Neural cell (in vitro differentiated cells): ENCODE measurements at regions not wholly inside any gene's neighbourhood (a gene's known extent, or its start where the extent isn't known, plus 50 kb on each side); places are given as distances from the start of the nearest gene placed in this dataset.
"Not testable (repeated sequence)": the region's sequence is repeated elsewhere in the genome, so short reads cannot be mapped to it uniquely, and the experiment has no call there.

ENCODE experiments used
- H2AFZ ChIP-seq: fragments of 200-600, 300-800 bp; sonication (generic), shearing (Covaris generic); 2 replicates; pipeline ENCODE4 v1.6.0; 2014; ENCODE audit warnings: low read depth, mild to moderate bottlenecking, antibody characterized with exemption, low read length, moderate library complexity
- H3F3A ChIP-seq: fragments of 200-600 bp; shearing (Covaris generic); 2 replicates; pipeline ENCODE4 v1.6.1; 2016; ENCODE audit warnings: mild to moderate bottlenecking, moderate library complexity, mixed read lengths, antibody characterized with exemption, low read length; ENCODE audit not compliant: insufficient read depth, poor library complexity, severe bottlenecking
- H3K27ac ChIP-seq: fragments of 200-600, 300-800 bp; sonication (generic), shearing (Covaris generic); 2 replicates; pipeline ENCODE4 v1.5.1; 2014; ENCODE audit warnings: mild to moderate bottlenecking, low read length, moderate library complexity
- H3K27me3 ChIP-seq: fragments of 300-800, 200-600 bp; sonication (generic), shearing (Covaris generic); 2 replicates; pipeline ENCODE4 v1.6.0; 2014; ENCODE audit warnings: mild to moderate bottlenecking, low read depth, low read length, moderate library complexity; ENCODE audit not compliant: insufficient read depth
- H3K36me3 ChIP-seq: fragments of 300-800, 200-600 bp; sonication (generic), shearing (Covaris generic); 2 replicates; pipeline ENCODE4 v1.5.1; 2014; ENCODE audit warnings: mild to moderate bottlenecking, antibody characterized with exemption, low read length, moderate library complexity; ENCODE audit not compliant: insufficient read depth
- H3K4me2 ChIP-seq: fragments of 300-800, 200-600 bp; sonication (generic), shearing (Covaris generic); 2 replicates; pipeline ENCODE4 v1.6.0; 2014; ENCODE audit warnings: mild to moderate bottlenecking, low read length
- H3K4me3 ChIP-seq: fragments of 300-800, 200-600 bp; sonication (generic), shearing (Covaris generic); 2 replicates; pipeline ENCODE4 v1.5.1; 2014; ENCODE audit warnings: mild to moderate bottlenecking, low read length, moderate library complexity
- H3K79me2 ChIP-seq: fragments of 200-600 bp; shearing (Covaris generic); replicated peaks from 2 replicates; pipeline ENCODE4 v1.6.0; 2014; ENCODE audit warnings: mild to moderate bottlenecking, low read length, moderate library complexity; ENCODE audit not compliant: insufficient read depth
- H3K9ac ChIP-seq: fragments of 300-800, 200-600 bp; sonication (generic), shearing (Covaris generic); 2 replicates; pipeline ENCODE4 v1.6.1; 2016; ENCODE audit warnings: mild to moderate bottlenecking, low read length, mixed read lengths
- H3K9me2 ChIP-seq: fragments of 200-600 bp; shearing (Covaris generic); 2 replicates; pipeline ENCODE4 v1.6.1; 2016; ENCODE audit warnings: mild to moderate bottlenecking, low read length, mixed read lengths; ENCODE audit not compliant: insufficient read depth
- H3K9me3 ChIP-seq: fragments of 200-600, 300-800 bp; sonication (generic), shearing (Covaris generic); 2 replicates; pipeline ENCODE4 v1.6.1; 2016; ENCODE audit warnings: mild to moderate bottlenecking, mixed run types, low read length, moderate library complexity, mixed read lengths
- H4K20me1 ChIP-seq: fragments of 200-600 bp; shearing (Covaris generic); 2 replicates; pipeline ENCODE4 v1.6.1; 2016; ENCODE audit warnings: mild to moderate bottlenecking, mixed run types; ENCODE audit not compliant: insufficient read depth
- CTCF ChIP-seq: fragments of 450-650 bp; IDR thresholded peaks from 2 replicates; pipeline ENCODE4 v1.5.1; 2014; ENCODE audit warnings: antibody characterized with exemption, mild to moderate bottlenecking, moderate library complexity; ENCODE audit not compliant: poor library complexity, severe bottlenecking
- EP300 ChIP-seq: fragments of 450-650 bp; conservative IDR thresholded peaks from 2 replicates; pipeline ENCODE4 v1.6.1; 2014; ENCODE audit warnings: antibody characterized with exemption, mild to moderate bottlenecking, moderate library complexity; ENCODE audit not compliant: poor library complexity, severe bottlenecking
- EZH2 ChIP-seq: fragments of 200-600, 300-800 bp; shearing (Covaris generic), sonication (generic); IDR thresholded peaks from 2 replicates; pipeline ENCODE4 v1.6.1; 2014; ENCODE audit warnings: antibody characterized with exemption, low read length, borderline replicate concordance, mild to moderate bottlenecking; ENCODE audit not compliant: insufficient read depth, poor library complexity, severe bottlenecking
- MXI1 ChIP-seq: fragments of 450-650 bp; conservative IDR thresholded peaks from 2 replicates; pipeline ENCODE4 v1.6.1; 2014; ENCODE audit warnings: antibody characterized with exemption, mild to moderate bottlenecking; ENCODE audit not compliant: poor library complexity, severe bottlenecking
- POLR2AphosphoS5 ChIP-seq: IDR thresholded peaks from 2 replicates; pipeline ENCODE4 v1.6.1; 2012
- RAD21 ChIP-seq: fragments of 450-650 bp; conservative IDR thresholded peaks from 2 replicates; pipeline ENCODE4 v1.6.1; 2014; ENCODE audit warnings: antibody characterized with exemption, mild to moderate bottlenecking, moderate library complexity
- REST ChIP-seq: IDR thresholded peaks from 2 replicates; pipeline ENCODE4 v1.6.1; 2012; ENCODE audit warnings: borderline replicate concordance
- SMC3 ChIP-seq: fragments of 450-650 bp; conservative IDR thresholded peaks from 2 replicates; pipeline ENCODE4 v1.6.1; 2014; ENCODE audit warnings: antibody characterized with exemption, mild to moderate bottlenecking, moderate library complexity; ENCODE audit not compliant: poor library complexity
- TAF1 ChIP-seq: IDR thresholded peaks from 2 replicates; pipeline ENCODE4 v1.6.1; 2012; ENCODE audit warnings: low read depth

DNA sequence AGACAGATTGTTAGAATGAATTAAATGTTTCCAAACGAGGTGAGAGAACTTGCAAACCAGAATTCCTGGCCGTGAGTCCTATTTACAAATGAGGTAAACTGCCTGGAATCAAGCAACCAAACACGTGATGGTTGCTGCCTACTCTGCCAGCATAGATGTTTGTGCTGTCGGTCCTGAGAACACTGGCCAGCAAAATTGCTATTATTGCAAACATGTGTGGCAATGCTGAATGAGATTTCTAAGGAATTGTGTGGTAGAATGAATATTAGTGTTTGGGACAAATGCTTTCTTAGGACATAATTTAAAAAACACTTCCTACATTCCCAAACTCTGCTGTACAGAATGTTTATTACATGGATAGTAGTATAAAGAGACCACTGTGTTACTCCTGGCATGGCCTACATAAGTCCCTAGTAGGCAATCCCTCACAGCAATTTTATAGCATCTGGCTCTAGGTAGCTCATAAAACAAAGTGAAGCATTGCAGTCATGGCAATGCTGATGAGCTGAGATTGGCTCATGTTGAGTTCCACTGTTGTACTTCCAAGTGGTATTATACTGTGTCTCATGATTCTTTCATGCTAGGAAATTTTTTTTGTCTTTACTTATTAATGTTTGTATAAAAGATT is 605.2 kb upstream of the EPHA5 start:
- no peaks in the 10 kb centered on the region for H3K27me3 ChIP-seq
- no peaks in the 10 kb centered on the region for H4K20me1 ChIP-seq
- no peaks in the 10 kb centered on the region for H3K9me2 ChIP-seq
- H3K27ac ChIP-seq: no peak overlapping the region
- H3K4me2 ChIP-seq: no peak overlapping the region
- H2AFZ ChIP-seq: no peak overlapping the region
- no peaks in the 10 kb centered on the region for H3K9me3 ChIP-seq
- no peaks in the 10 kb centered on the region for H3F3A ChIP-seq
- no peaks in the 10 kb centered on the region for H3K79me2 ChIP-seq
- no peak overlapping the region for H3K9ac ChIP-seq
- no peaks in the 10 kb centered on the region for H3K36me3 ChIP-seq
- no peak overlapping the region for H3K4me3 ChIP-seq
- TF ChIP-seq REST: no peak
- TF ChIP-seq SMC3: no peak
- no peak for TF ChIP-seq CTCF
- no peak for TF ChIP-seq MXI1
- no peak for TF ChIP-seq EP300
- TF ChIP-seq POLR2AphosphoS5: no peak
- no peak for TF ChIP-seq EZH2
- no peak for TF ChIP-seq RAD21
- no peak for TF ChIP-seq TAF1

GRCh38 chr4:66273110-66273509 is 602.8 kb upstream of the EPHA5 start:
- no peak overlapping the region for H2AFZ ChIP-seq
- TF ChIP-seq REST (no peak), RAD21 (no peak), SMC3 (no peak), TAF1 (no peak), EZH2 (no peak), POLR2AphosphoS5 (no peak), CTCF (no peak), EP300 (no peak), MXI1 (no peak)
- no peaks in the 10 kb centered on the region for H3K9me2 ChIP-seq
- H3K27ac ChIP-seq: no peak overlapping the region
- no peaks in the 10 kb centered on the region for H3K27me3 ChIP-seq
- H3K9ac ChIP-seq: no peak overlapping the region
- H3F3A ChIP-seq: no peaks in the 10 kb centered on the region
- H3K4me2 ChIP-seq: no peak overlapping the region
- no peak overlapping the region for H3K4me3 ChIP-seq
- H3K36me3 ChIP-seq: no peaks in the 10 kb centered on the region
- H3K79me2 ChIP-seq: no peaks in the 10 kb centered on the region
- H3K9me3 ChIP-seq: no peaks in the 10 kb centered on the region
- no peaks in the 10 kb centered on the region for H4K20me1 ChIP-seq

DNA sequence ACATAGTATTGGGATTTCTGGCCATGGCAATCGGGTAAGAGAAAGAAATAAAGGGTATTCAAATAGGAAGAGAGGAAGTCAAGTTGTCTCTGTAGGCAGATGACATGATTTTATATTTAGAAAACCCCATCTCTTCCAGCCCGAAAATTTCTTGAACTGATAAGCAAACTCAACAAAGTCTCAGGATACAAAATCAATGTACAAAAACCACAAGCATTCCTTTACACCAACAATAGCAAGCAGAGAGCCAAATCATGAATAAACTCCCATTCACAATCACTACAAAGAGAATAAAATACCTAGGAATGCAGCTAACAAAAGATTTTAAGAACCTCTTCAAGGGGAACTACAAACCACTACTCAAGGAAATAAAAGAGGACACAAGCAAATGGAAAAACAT is 600.1 kb upstream of the EPHA5 start:
- H3K27me3 ChIP-seq, H2AFZ ChIP-seq, H4K20me1 ChIP-seq, H3K79me2 ChIP-seq, H3K4me2 ChIP-seq, H3K9me2 ChIP-seq, H3K36me3 ChIP-seq, H3K27ac ChIP-seq, H3K4me3 ChIP-seq, H3K9me3 ChIP-seq, H3K9ac ChIP-seq, H3F3A ChIP-seq: not testable (repeated sequence)
